ENCODE measurements at regions not wholly inside any gene's neighbourhood (a gene's known extent, or its start where the extent isn't known, plus 50 kb on each side); places are given as distances from the start of the nearest gene placed in this dataset.

DNA sequence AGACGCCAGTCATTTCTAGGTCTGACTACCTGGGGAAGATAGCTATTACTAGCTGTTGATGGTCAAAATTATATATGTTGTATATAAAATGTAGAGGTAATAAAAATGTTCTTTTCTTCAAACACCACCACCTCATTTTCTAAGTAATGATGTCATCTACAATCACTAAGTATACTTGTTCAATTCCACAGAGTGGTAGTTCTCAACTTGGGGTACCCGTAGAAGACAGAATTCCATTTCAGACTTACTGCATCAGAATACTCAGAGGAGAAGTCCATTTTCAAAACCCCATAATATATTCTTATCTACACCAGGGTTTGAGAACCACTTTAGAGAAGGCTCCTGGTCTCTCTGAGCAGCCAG is 191.9 kb downstream of the PTN start:
- TF ChIP-seq, protein P1, sequence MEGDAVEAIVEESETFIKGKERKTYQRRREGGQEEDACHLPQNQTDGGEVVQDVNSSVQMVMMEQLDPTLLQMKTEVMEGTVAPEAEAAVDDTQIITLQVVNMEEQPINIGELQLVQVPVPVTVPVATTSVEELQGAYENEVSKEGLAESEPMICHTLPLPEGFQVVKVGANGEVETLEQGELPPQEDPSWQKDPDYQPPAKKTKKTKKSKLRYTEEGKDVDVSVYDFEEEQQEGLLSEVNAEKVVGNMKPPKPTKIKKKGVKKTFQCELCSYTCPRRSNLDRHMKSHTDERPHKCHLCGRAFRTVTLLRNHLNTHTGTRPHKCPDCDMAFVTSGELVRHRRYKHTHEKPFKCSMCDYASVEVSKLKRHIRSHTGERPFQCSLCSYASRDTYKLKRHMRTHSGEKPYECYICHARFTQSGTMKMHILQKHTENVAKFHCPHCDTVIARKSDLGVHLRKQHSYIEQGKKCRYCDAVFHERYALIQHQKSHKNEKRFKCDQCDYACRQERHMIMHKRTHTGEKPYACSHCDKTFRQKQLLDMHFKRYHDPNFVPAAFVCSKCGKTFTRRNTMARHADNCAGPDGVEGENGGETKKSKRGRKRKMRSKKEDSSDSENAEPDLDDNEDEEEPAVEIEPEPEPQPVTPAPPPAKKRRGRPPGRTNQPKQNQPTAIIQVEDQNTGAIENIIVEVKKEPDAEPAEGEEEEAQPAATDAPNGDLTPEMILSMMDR (conservative IDR thresholded peaks at IDR 0.05 in 1 of 2, IDR thresholded peaks at IDR 0.05 in 1 of 2; ENCODE audit: extremely low read depth in 1 of 2, insufficient read depth in 1 of 2, low read depth in 1 of 2, low read length in 2 of 2) = no peak
- no peak for TF ChIP-seq EZH2 (IDR thresholded peaks at IDR 0.05; ENCODE audit: borderline replicate concordance, low read length)
